RWPE2 (cell line): ENCODE measurements at regions not wholly inside any gene's neighbourhood (a gene's known extent, or its start where the extent isn't known, plus 50 kb on each side); places are given as distances from the start of the nearest gene placed in this dataset.

Experiments
- ATAC-seq: fragments of 200-7000 bp; cut with Tn5 transposase; 3 replicates; pipeline ENCODE4 v1.9.1; 2021; ENCODE audit warnings: low read depth
- DNase-seq: peaks from one replicate; pipeline ENCODE4 v3.0.0-alpha.2; 2020; ENCODE audit warnings: low spot score
- H3K27ac ChIP-seq: fragments of 450-650 bp; 2 replicates; pipeline ENCODE4 v1.5.1; 2017; ENCODE audit warnings: mild to moderate bottlenecking; ENCODE audit not compliant: poor library complexity, severe bottlenecking
- H3K27me3 ChIP-seq: fragments of 250-450 bp; sonication (Bioruptor Pico); 2 replicates; pipeline ENCODE4 v1.5.1; 2021; ENCODE audit warnings: mild to moderate bottlenecking, moderate library complexity; ENCODE audit not compliant: insufficient read depth, poor library complexity, severe bottlenecking
- H3K36me3 ChIP-seq: fragments of 250-450 bp; sonication (Bioruptor Pico); 2 replicates; pipeline ENCODE4 v1.5.1; 2020; ENCODE audit warnings: low read depth, mild to moderate bottlenecking, moderate library complexity
- H3K4me1 ChIP-seq: fragments of 250-450 bp; sonication (Bioruptor Pico); 2 replicates; pipeline ENCODE4 v1.5.1; 2021; ENCODE audit warnings: mild to moderate bottlenecking, moderate library complexity; ENCODE audit not compliant: insufficient read depth, poor library complexity, severe bottlenecking
- H3K4me3 ChIP-seq: fragments of 250-450 bp; sonication (Bioruptor Pico); 2 replicates; pipeline ENCODE4 v1.5.1; 2021; ENCODE audit warnings: mild to moderate bottlenecking, moderate library complexity; ENCODE audit not compliant: severe bottlenecking
- H3K9me3 ChIP-seq: fragments of 250-450 bp; sonication (Bioruptor Pico); 2 replicates; pipeline ENCODE4 v1.5.1; 2021; ENCODE audit warnings: mild to moderate bottlenecking, moderate library complexity; ENCODE audit not compliant: severe bottlenecking
- TF ChIP-seq, protein P1 (sequence below): fragments of 450-650 bp; IDR thresholded peaks from one replicate; pipeline ENCODE4 v1.5.1; 2017; ENCODE audit warnings: mild to moderate bottlenecking, moderate library complexity; ENCODE audit not compliant: poor library complexity, severe bottlenecking

DNA sequence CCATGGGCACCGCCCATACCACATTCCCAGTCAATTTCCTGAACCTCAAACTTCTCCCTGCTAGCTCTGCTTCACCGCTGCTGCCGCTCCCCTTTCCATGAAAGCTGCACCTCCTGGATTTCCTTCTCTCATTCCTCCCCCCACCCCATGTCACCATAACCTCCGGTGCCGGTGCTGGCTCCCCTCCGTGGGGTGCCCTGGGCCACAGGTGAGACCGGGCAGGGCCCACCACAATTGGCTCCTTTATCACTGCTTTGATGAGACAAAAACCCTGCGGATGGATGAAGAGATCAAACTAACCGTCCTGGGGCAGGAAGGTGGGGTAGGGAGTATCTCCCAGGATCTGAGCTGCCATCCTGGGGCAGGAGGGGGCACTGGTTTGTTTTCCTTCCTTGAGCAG is 111.3 kb upstream of the LHX1 start:
- Histone ChIP-seq H3K27ac (no peak overlapping the region), H3K36me3 (no peaks in the 10 kb centered on the region), H3K4me3 (no peak overlapping the region), H3K4me1 (no peaks in the 10 kb centered on the region), H3K27me3 (no peaks in the 10 kb centered on the region), H3K9me3 (no peaks in the 10 kb centered on the region)
- TF ChIP-seq, protein P1, sequence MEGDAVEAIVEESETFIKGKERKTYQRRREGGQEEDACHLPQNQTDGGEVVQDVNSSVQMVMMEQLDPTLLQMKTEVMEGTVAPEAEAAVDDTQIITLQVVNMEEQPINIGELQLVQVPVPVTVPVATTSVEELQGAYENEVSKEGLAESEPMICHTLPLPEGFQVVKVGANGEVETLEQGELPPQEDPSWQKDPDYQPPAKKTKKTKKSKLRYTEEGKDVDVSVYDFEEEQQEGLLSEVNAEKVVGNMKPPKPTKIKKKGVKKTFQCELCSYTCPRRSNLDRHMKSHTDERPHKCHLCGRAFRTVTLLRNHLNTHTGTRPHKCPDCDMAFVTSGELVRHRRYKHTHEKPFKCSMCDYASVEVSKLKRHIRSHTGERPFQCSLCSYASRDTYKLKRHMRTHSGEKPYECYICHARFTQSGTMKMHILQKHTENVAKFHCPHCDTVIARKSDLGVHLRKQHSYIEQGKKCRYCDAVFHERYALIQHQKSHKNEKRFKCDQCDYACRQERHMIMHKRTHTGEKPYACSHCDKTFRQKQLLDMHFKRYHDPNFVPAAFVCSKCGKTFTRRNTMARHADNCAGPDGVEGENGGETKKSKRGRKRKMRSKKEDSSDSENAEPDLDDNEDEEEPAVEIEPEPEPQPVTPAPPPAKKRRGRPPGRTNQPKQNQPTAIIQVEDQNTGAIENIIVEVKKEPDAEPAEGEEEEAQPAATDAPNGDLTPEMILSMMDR, result no peak
- ATAC-seq (no peak), DNase-seq (no peak)

DNA sequence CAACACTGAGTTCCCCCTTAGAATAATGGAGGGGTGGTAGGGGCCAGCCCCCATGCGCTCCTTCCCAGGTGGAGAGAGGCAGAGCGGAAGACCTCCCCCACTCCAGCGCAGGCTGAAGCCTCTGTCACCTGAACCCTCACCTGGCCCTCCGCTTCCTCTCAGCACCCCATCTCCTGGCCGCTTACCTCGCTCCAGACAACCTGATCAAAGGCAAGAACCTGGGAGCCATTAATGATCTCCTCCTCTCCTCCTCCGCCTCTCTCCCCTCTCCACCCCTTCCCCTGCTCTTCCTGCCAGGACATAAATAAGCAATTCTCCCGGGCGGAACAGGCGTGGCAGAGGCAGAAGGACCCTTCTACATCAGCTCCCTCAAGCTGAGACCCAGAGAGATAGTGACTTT is 110.2 kb upstream of the LHX1 start:
- H3K9me3 ChIP-seq, result no peaks in the 10 kb centered on the region
- no peak overlapping the region for H3K4me3 ChIP-seq
- H3K27ac ChIP-seq, result no peak overlapping the region
- H3K4me1 ChIP-seq, result no peaks in the 10 kb centered on the region
- no peak for DNase-seq
- H3K36me3 ChIP-seq, result no peaks in the 10 kb centered on the region
- ATAC-seq, result no peak
- no peaks in the 10 kb centered on the region for H3K27me3 ChIP-seq
- TF ChIP-seq, protein P1, result no peak

DNA sequence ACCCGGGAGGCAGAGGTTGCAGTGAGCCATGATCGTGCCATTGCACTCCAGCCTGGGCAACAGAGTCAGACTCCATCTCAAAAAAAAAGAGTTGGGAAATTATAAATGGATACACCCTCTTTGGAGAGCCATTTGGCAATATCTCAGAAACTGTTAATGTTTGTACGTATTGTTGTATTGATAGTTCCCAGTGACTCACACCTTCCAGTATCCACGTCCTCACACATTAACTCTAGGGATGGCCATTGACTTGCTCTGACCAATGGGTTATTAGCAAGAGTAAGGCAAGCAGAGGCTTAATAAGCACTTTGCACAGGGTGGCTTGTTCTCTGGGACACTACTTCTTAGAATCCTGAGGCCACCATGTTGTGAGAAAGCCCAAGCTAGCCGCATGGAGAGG is 107.6 kb upstream of the LHX1 start:
- Histone ChIP-seq H3K4me1 (no peaks in the 10 kb centered on the region), H3K36me3 (no peaks in the 10 kb centered on the region), H3K27me3 (no peaks in the 10 kb centered on the region), H3K9me3 (no peaks in the 10 kb centered on the region), H3K27ac (no peak overlapping the region), H3K4me3 (no peak overlapping the region)
- DNase-seq, result no peak
- no peak for ATAC-seq
- TF ChIP-seq, protein P1, result no peak

DNA sequence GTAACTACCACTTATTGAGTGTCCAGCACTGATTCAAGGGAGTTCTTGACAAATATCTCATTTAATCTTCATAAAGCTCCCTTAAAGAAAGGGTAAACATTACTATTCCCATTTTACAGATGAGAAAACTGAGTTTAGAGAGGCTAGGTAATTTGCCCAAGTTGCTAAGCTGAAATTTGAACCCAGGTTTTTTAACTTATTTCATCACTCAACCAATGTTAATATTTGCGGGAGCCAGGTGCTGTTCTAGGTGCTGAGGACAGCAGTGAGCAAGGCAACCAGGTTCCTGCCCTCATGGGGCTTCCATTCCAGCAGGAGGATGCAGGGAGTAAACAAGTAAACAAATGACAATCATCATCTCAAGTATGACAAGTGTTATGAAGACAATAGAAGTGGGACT is 104.0 kb upstream of the LHX1 start:
- Histone ChIP-seq H3K4me3 (no peak overlapping the region), H3K27ac (no peak overlapping the region), H3K4me1 (no peaks in the 10 kb centered on the region), H3K36me3 (no peaks in the 10 kb centered on the region), H3K9me3 (no peaks in the 10 kb centered on the region), H3K27me3 (no peaks in the 10 kb centered on the region)
- no peak for ATAC-seq
- DNase-seq, result no peak
- TF ChIP-seq, protein P1, result no peak

DNA sequence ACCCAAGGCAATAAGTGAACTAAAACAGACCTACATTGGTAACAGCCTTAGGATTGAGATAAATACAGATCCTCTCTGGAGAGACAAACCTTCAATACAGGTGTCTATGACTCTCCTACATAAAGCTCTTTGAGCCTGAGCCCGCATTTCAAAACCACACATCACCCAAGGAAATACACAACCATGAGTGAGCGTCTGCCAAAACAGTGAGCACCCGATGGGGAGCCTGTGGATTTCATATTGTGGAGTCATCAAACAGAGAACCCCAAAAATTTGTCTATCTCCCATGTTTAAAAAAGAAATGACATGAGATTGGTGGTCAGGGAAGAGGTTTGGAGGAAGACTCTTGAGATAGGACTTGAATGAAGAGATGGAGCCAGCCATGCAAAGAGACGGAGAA is 102.2 kb upstream of the LHX1 start:
- DNase-seq, result no peak
- Histone ChIP-seq H3K27ac (no peak overlapping the region), H3K27me3 (no peaks in the 10 kb centered on the region), H3K4me3 (no peak overlapping the region), H3K36me3 (no peaks in the 10 kb centered on the region), H3K4me1 (no peaks in the 10 kb centered on the region), H3K9me3 (no peaks in the 10 kb centered on the region)
- ATAC-seq, result no peak
- TF ChIP-seq, protein P1, result no peak
